ENCODE measurements at regions not wholly inside any gene's neighbourhood (a gene's known extent, or its start where the extent isn't known, plus 50 kb on each side); places are given as distances from the start of the nearest gene placed in this dataset.

DNA sequence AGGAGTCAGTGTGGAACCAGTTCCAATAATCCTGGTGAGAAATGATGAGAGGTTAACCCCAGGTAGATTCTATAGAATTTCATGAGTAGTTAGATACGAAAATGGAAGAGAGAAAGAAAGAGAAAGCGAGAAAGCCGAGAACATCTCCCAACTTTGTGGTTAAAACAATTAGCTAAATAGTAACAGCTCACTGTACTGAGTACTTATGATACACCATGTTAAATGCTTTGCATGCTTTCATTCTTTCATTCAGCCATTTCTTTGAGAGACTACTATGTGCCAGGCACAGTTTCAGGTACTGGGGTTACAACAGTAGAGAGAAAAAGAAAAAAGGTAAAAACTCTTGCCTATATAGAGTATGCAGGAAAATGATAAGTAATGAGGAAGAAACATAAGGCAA, 109.7 kb upstream of the SYT6 start:
- TF ChIP-seq POLR2A (IDR thresholded peaks at IDR 0.05) (no peak), POLR2AphosphoS5 (IDR thresholded peaks at IDR 0.05; ENCODE audit: insufficient read depth in 1 of 2, low read depth in 1 of 2) (no peak)
- TF ChIP-seq, protein P1, sequence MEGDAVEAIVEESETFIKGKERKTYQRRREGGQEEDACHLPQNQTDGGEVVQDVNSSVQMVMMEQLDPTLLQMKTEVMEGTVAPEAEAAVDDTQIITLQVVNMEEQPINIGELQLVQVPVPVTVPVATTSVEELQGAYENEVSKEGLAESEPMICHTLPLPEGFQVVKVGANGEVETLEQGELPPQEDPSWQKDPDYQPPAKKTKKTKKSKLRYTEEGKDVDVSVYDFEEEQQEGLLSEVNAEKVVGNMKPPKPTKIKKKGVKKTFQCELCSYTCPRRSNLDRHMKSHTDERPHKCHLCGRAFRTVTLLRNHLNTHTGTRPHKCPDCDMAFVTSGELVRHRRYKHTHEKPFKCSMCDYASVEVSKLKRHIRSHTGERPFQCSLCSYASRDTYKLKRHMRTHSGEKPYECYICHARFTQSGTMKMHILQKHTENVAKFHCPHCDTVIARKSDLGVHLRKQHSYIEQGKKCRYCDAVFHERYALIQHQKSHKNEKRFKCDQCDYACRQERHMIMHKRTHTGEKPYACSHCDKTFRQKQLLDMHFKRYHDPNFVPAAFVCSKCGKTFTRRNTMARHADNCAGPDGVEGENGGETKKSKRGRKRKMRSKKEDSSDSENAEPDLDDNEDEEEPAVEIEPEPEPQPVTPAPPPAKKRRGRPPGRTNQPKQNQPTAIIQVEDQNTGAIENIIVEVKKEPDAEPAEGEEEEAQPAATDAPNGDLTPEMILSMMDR (IDR thresholded peaks at IDR 0.05): no peak
